GM23338 (cell line): ENCODE measurements at regions not wholly inside any gene's neighbourhood (a gene's known extent, or its start where the extent isn't known, plus 50 kb on each side); places are given as distances from the start of the nearest gene placed in this dataset.
A peak's percentile ranks its signal among the peaks of the same experiment; 100 is the strongest.

Source experiments
- ATAC-seq: fragments of 200-7000 bp; cut with Tn5 transposase; 3 replicates; pipeline ENCODE4 v1.9.1; 2020
- DNase-seq: peaks from one replicate; pipeline ENCODE4 v3.0.0-alpha.2; 2015; ENCODE audit warnings: low spot score
- H2AFZ ChIP-seq: fragments of 200-600 bp; sonication (generic); 2 replicates; pipeline ENCODE4 v1.8.0; 2016; ENCODE audit warnings: antibody characterized with exemption, mild to moderate bottlenecking, moderate library complexity
- H3F3A ChIP-seq: fragments of 200-600 bp; sonication (generic); replicated peaks from 2 replicates; pipeline ENCODE4 v1.8.0; 2017; ENCODE audit warnings: antibody characterized with exemption, mixed run types, low read depth
- H3K27ac ChIP-seq: fragments of 200-600 bp; sonication (generic); 2 replicates; pipeline ENCODE4 v1.6.1; 2016; ENCODE audit warnings: low read depth
- H3K27me3 ChIP-seq: fragments of 200-600 bp; sonication (generic); 2 replicates; pipeline ENCODE4 v1.8.0; 2016; ENCODE audit warnings: mild to moderate bottlenecking, mixed run types, moderate library complexity; ENCODE audit not compliant: insufficient read depth
- H3K36me3 ChIP-seq: fragments of 200-600 bp; sonication (generic); 2 replicates; pipeline ENCODE4 v1.8.0; 2016; ENCODE audit warnings: mild to moderate bottlenecking; ENCODE audit not compliant: insufficient read depth
- H3K4me1 ChIP-seq: fragments of 200-600 bp; sonication (generic); 2 replicates; pipeline ENCODE4 v1.8.0; 2016; ENCODE audit warnings: mild to moderate bottlenecking, moderate library complexity; ENCODE audit not compliant: insufficient read depth
- H3K4me2 ChIP-seq: fragments of 200-600 bp; sonication (generic); 2 replicates; pipeline ENCODE4 v1.7.1; 2017; ENCODE audit warnings: mixed run types
- H3K4me3 ChIP-seq: fragments of 200-600 bp; sonication (generic); 2 replicates; pipeline ENCODE4 v1.6.1; 2016; ENCODE audit warnings: mixed run types
- H3K79me2 ChIP-seq: fragments of 200-600 bp; sonication (generic); replicated peaks from 2 replicates; pipeline ENCODE4 v1.8.0; 2017; ENCODE audit warnings: mild to moderate bottlenecking; ENCODE audit not compliant: insufficient read depth
- H3K9me2 ChIP-seq: fragments of 200-600 bp; sonication (generic); 2 replicates; pipeline ENCODE4 v1.8.0; 2017; ENCODE audit not compliant: insufficient read depth
- H4K20me1 ChIP-seq: fragments of 200-600 bp; sonication (generic); replicated peaks from 2 replicates; pipeline ENCODE4 v1.8.0; 2017; ENCODE audit warnings: mild to moderate bottlenecking; ENCODE audit not compliant: insufficient read depth
- H3K27ac Mint-ChIP-seq: 2 replicates; pipeline ENCODE4 v1.8.0; 2020; ENCODE audit warnings: inconsistent platforms, mild to moderate bottlenecking, moderate library complexity, mixed read lengths
- H3K27me3 Mint-ChIP-seq: 3 replicates; pipeline ENCODE4 v1.8.0; 2022; ENCODE audit warnings: low read depth, mild to moderate bottlenecking, moderate library complexity, mixed read lengths, inconsistent platforms; ENCODE audit not compliant: insufficient read depth, poor library complexity
- H3K36me3 Mint-ChIP-seq: 3 replicates; pipeline ENCODE4 v1.8.0; 2021; ENCODE audit warnings: low read depth, mild to moderate bottlenecking, inconsistent platforms, moderate library complexity, mixed read lengths
- H3K4me1 Mint-ChIP-seq: 3 replicates; pipeline ENCODE4 v1.8.0; 2020; ENCODE audit warnings: mild to moderate bottlenecking, inconsistent platforms, mixed read lengths
- H3K4me3 Mint-ChIP-seq: 3 replicates; pipeline ENCODE4 v1.8.0; 2021; ENCODE audit warnings: moderate library complexity, mild to moderate bottlenecking, inconsistent platforms, mixed read lengths
- H3K9me3 Mint-ChIP-seq: 3 replicates; pipeline ENCODE4 v1.8.0; 2020; ENCODE audit warnings: moderate library complexity, mild to moderate bottlenecking, inconsistent platforms, mixed read lengths
- CREB1 ChIP-seq: fragments of 250-450 bp; sonication (Bioruptor Pico); IDR thresholded peaks from 2 replicates; pipeline ENCODE4 v1.5.0; 2020; ENCODE audit warnings: low read depth, mild to moderate bottlenecking, moderate library complexity
- CTCF ChIP-seq, 2 experiments: fragments of 200-600 bp in 1 of 2; sonication (generic) in 1 of 2; conservative IDR thresholded peaks; 2 replicates each; pipeline versions ENCODE4 v1.5.1 to v1.6.1; 2016 to 2017; ENCODE audit warnings: antibody characterized with exemption in 2 of 2, low read depth in 2 of 2, mild to moderate bottlenecking in 2 of 2, moderate library complexity in 1 of 2
- POLR2AphosphoS5 ChIP-seq: IDR thresholded peaks from 2 replicates; pipeline ENCODE4 v1.6.1; 2016; ENCODE audit warnings: antibody characterized with exemption, low read depth
- ZNF114 ChIP-seq: fragments of 250-450 bp; sonication (Bioruptor Pico); IDR thresholded peaks from 2 replicates; pipeline ENCODE4 v1.5.0; 2020; ENCODE audit warnings: mild to moderate bottlenecking, moderate library complexity
- ZNF462 ChIP-seq: fragments of 250-450 bp; sonication (Bioruptor Pico); IDR thresholded peaks from 2 replicates; pipeline ENCODE4 v1.5.0; 2020; ENCODE audit warnings: mild to moderate bottlenecking, moderate library complexity

GRCh38 chr11:121866754-121867153 lies 249.3 kb downstream of the BLID start (continued):
- TF ChIP-seq ZNF462 (CRISPR knock-in tag) (no peak), ZNF114 (CRISPR knock-in tag) (no peak), POLR2AphosphoS5 (no peak)

- H3K4me1 ChIP-seq = no peaks in the 10 kb centered on the region
- H3K4me1 Mint-ChIP-seq = peaks cover 4% of the 10 kb centered on the region
- no peaks in the 10 kb centered on the region for H3K36me3 ChIP-seq
- no peak for ATAC-seq
- H3K9me3 Mint-ChIP-seq = peaks cover 3% of the 10 kb centered on the region; the same call in 1 of the 3 replicates
- no peak overlapping the region for H3K4me3 Mint-ChIP-seq
- H3K36me3 Mint-ChIP-seq = no peaks in the 10 kb centered on the region
- H3K27me3 ChIP-seq = no peaks in the 10 kb centered on the region
- H3K4me3 ChIP-seq = no peak overlapping the region
- H3K79me2 ChIP-seq = no peaks in the 10 kb centered on the region
- DNase-seq = no peak
- no peak overlapping the region for H3K4me2 ChIP-seq
- H3F3A ChIP-seq = no peaks in the 10 kb centered on the region
- H2AFZ ChIP-seq = no peak overlapping the region
- H3K9me2 ChIP-seq = 0 out of 2 replicates have a peak, but pooled peaks cover 4% of the 10 kb centered on the region
- H3K27ac ChIP-seq = no peak overlapping the region
- H3K27ac Mint-ChIP-seq = no peak overlapping the region
- peaks cover 3% of the 10 kb centered on the region for H3K27me3 Mint-ChIP-seq
- no peaks in the 10 kb centered on the region for H4K20me1 ChIP-seq
- TF ChIP-seq CTCF (conservative IDR thresholded peaks at IDR 0.05; ENCODE audit: low read depth in 2 of 2) = peak in 1 of 2 experiments; percentile 28; a peak in 2 of 4 replicates
- TF ChIP-seq CREB1 (CRISPR knock-in tag) = no peak
Observed at GRCh38 chr11:121864660-121865059, 251.4 kb downstream of the BLID start.
